Activated CD4-positive, alpha-beta memory T cell treated with anti-CD3 and anti-CD28 coated beads for 36 hours (primary cell): ENCODE measurements at regions not wholly inside any gene's neighbourhood (a gene's known extent, or its start where the extent isn't known, plus 50 kb on each side); places are given as distances from the start of the nearest gene placed in this dataset.

Source experiments
- CTCF ChIA-PET: fragments of 350-600 bp; sonication (Branson Sonifier 250); formaldehyde crosslinking; loops from one replicate; lab custom pipeline; 2021; ENCODE audit warnings: antibody characterized with exemption, inconsistent platforms; lab: Charles Lee
- POLR2A ChIA-PET: fragments of 350-600 bp; sonication (Branson Sonifier 250); formaldehyde crosslinking; loops from one replicate; lab custom pipeline; 2021; ENCODE audit warnings: antibody characterized with exemption; lab: Charles Lee
- DNase-seq: peaks from one replicate; pipeline ENCODE4 v3.0.0-alpha.2; 2020
- H3K27ac Mint-ChIP-seq: one replicate; pipeline ENCODE4 v1.8.0; 2021; ENCODE audit warnings: mixed read lengths
- H3K27me3 Mint-ChIP-seq: one replicate; pipeline ENCODE4 v1.8.0; 2021; ENCODE audit warnings: mixed read lengths
- H3K36me3 Mint-ChIP-seq: one replicate; pipeline ENCODE4 v1.8.0; 2021; ENCODE audit warnings: mixed read lengths
- H3K4me1 Mint-ChIP-seq: one replicate; pipeline ENCODE4 v1.8.0; 2021; ENCODE audit warnings: low read depth, mixed read lengths
- H3K4me3 Mint-ChIP-seq: one replicate; pipeline ENCODE4 v1.8.0; 2021; ENCODE audit warnings: mild to moderate bottlenecking, mixed read lengths
- H3K9me3 Mint-ChIP-seq: one replicate; pipeline ENCODE4 v1.8.0; 2021; ENCODE audit warnings: mixed read lengths
- intact Hi-C: fragments of 100-400 bp; cut with micrococcal nuclease; formaldehyde crosslinking; loops from one replicate; pipeline ENCODE4 v1.15.1; 2023

GRCh38 chr2:41727711-41728110 lies 320.1 kb upstream of the PKDCC start:
- no peak overlapping the region for H3K27ac Mint-ChIP-seq
- DNase-seq: no peak
- ChIA-PET CTCF (no interaction called here), POLR2A (no interaction called here)
- no peaks in the 10 kb centered on the region for H3K4me1 Mint-ChIP-seq
- no peaks in the 10 kb centered on the region for H3K9me3 Mint-ChIP-seq
- no peaks in the 10 kb centered on the region for H3K36me3 Mint-ChIP-seq
- no peak overlapping the region for H3K4me3 Mint-ChIP-seq
- intact Hi-C loops: no loop called here
- H3K27me3 Mint-ChIP-seq: peaks cover 7% of the 10 kb centered on the region

GRCh38 chr2:41728788-41729338 lies 319.0 kb upstream of the PKDCC start:
- CTCF ChIA-PET: no interaction called here
- H3K27me3 Mint-ChIP-seq: peaks cover 7% of the 10 kb centered on the region
- no peak overlapping the region for H3K4me3 Mint-ChIP-seq
- no peaks in the 10 kb centered on the region for H3K36me3 Mint-ChIP-seq
- H3K9me3 Mint-ChIP-seq: no peaks in the 10 kb centered on the region
- H3K27ac Mint-ChIP-seq: no peak overlapping the region
- POLR2A ChIA-PET: no interaction called here
- DNase-seq: no peak
- intact Hi-C loops: no loop called here
- no peaks in the 10 kb centered on the region for H3K4me1 Mint-ChIP-seq

- Mint-ChIP-seq H3K4me3 (no peak overlapping the region), H3K27me3 (peaks cover 7% of the 10 kb centered on the region), H3K27ac (no peak overlapping the region), H3K9me3 (no peaks in the 10 kb centered on the region), H3K36me3 (no peaks in the 10 kb centered on the region), H3K4me1 (no peaks in the 10 kb centered on the region)
- intact Hi-C loops: no loop called here
- DNase-seq: no peak
- ChIA-PET POLR2A (no interaction called here), CTCF (no interaction called here)
These were observed 317.9 kb upstream of the PKDCC start for GRCh38 chr2:41729800-41730364.

GRCh38 chr2:41735006-41735405 lies 312.8 kb upstream of the PKDCC start:
- POLR2A ChIA-PET: no interaction called here
- no peak overlapping the region for H3K4me3 Mint-ChIP-seq
- CTCF ChIA-PET: no interaction called here
- DNase-seq: no peak
- H3K4me1 Mint-ChIP-seq: no peaks in the 10 kb centered on the region
- intact Hi-C loops: no loop called here
- no peaks in the 10 kb centered on the region for H3K9me3 Mint-ChIP-seq
- no peak overlapping the region for H3K27ac Mint-ChIP-seq
- no peaks in the 10 kb centered on the region for H3K36me3 Mint-ChIP-seq
- H3K27me3 Mint-ChIP-seq: peaks cover 14% of the 10 kb centered on the region

- CTCF ChIA-PET: no interaction called here
These were observed 312.3 kb upstream of the PKDCC start for GRCh38 chr2:41735476-41735875.

GRCh38 chr2:41736105-41736567 lies 311.7 kb upstream of the PKDCC start:
- H3K27me3 Mint-ChIP-seq: peaks cover 13% of the 10 kb centered on the region
- CTCF ChIA-PET: no interaction called here
- POLR2A ChIA-PET: no interaction called here
- DNase-seq: no peak
- peaks cover 3% of the 10 kb centered on the region for H3K9me3 Mint-ChIP-seq
- H3K36me3 Mint-ChIP-seq: no peaks in the 10 kb centered on the region
- intact Hi-C loops: no loop called here
- no peak overlapping the region for H3K27ac Mint-ChIP-seq
- no peaks in the 10 kb centered on the region for H3K4me1 Mint-ChIP-seq
- no peak overlapping the region for H3K4me3 Mint-ChIP-seq

More at GRCh38 chr2:41735476-41735875, 312.3 kb upstream of the PKDCC start:
- no peaks in the 10 kb centered on the region for H3K36me3 Mint-ChIP-seq
- H3K4me1 Mint-ChIP-seq: no peaks in the 10 kb centered on the region
- H3K4me3 Mint-ChIP-seq: no peak overlapping the region
- no peaks in the 10 kb centered on the region for H3K9me3 Mint-ChIP-seq
- no peak for DNase-seq
- no peak overlapping the region for H3K27ac Mint-ChIP-seq
- POLR2A ChIA-PET: no interaction called here
- peaks cover 12% of the 10 kb centered on the region for H3K27me3 Mint-ChIP-seq
- intact Hi-C loops: no loop called here

- DNase-seq: no peak
- peaks cover 3% of the 10 kb centered on the region for H3K9me3 Mint-ChIP-seq
- intact Hi-C loops: no loop called here
- POLR2A ChIA-PET: no interaction called here
- H3K27ac Mint-ChIP-seq: no peak overlapping the region
- CTCF ChIA-PET: no interaction called here
- H3K4me3 Mint-ChIP-seq: no peak overlapping the region
- no peaks in the 10 kb centered on the region for H3K4me1 Mint-ChIP-seq
- no peaks in the 10 kb centered on the region for H3K36me3 Mint-ChIP-seq
- H3K27me3 Mint-ChIP-seq: peaks cover 13% of the 10 kb centered on the region
These were observed 311.2 kb upstream of the PKDCC start for GRCh38 chr2:41736586-41736985.

- no peak for DNase-seq
- H3K4me1 Mint-ChIP-seq: no peaks in the 10 kb centered on the region
- no peak overlapping the region for H3K4me3 Mint-ChIP-seq
- CTCF ChIA-PET: no interaction called here
- H3K9me3 Mint-ChIP-seq: peaks cover 3% of the 10 kb centered on the region
- H3K36me3 Mint-ChIP-seq: no peaks in the 10 kb centered on the region
- H3K27me3 Mint-ChIP-seq: peaks cover 8% of the 10 kb centered on the region
- POLR2A ChIA-PET: no interaction called here
- H3K27ac Mint-ChIP-seq: no peak overlapping the region
- intact Hi-C loops: no loop called here
These were observed 309.9 kb upstream of the PKDCC start for GRCh38 chr2:41737888-41738287.

- ChIA-PET POLR2A (no interaction called here), CTCF (no interaction called here)
- peaks cover 2% of the 10 kb centered on the region for H3K27me3 Mint-ChIP-seq
- no peak for DNase-seq
- peaks cover 7% of the 10 kb centered on the region for H3K9me3 Mint-ChIP-seq
- H3K4me3 Mint-ChIP-seq: no peak overlapping the region
- intact Hi-C loops: no loop called here
- no peaks in the 10 kb centered on the region for H3K4me1 Mint-ChIP-seq
- H3K36me3 Mint-ChIP-seq: no peaks in the 10 kb centered on the region
- no peak overlapping the region for H3K27ac Mint-ChIP-seq
These were observed 305.7 kb upstream of the PKDCC start for GRCh38 chr2:41741951-41742595.

- H3K27me3 Mint-ChIP-seq: peaks cover 1% of the 10 kb centered on the region
- ChIA-PET CTCF (no interaction called here), POLR2A (no interaction called here)
- H3K9me3 Mint-ChIP-seq: peaks cover 7% of the 10 kb centered on the region
- no peak overlapping the region for H3K27ac Mint-ChIP-seq
- no peaks in the 10 kb centered on the region for H3K4me1 Mint-ChIP-seq
- H3K36me3 Mint-ChIP-seq: no peaks in the 10 kb centered on the region
- DNase-seq: no peak
- intact Hi-C loops: no loop called here
- H3K4me3 Mint-ChIP-seq: no peak overlapping the region
These were observed 304.5 kb upstream of the PKDCC start for GRCh38 chr2:41743324-41743723.

- peaks cover 8% of the 10 kb centered on the region for H3K27me3 Mint-ChIP-seq
- intact Hi-C loops: no loop called here
- no peaks in the 10 kb centered on the region for H3K4me1 Mint-ChIP-seq
- H3K36me3 Mint-ChIP-seq: no peaks in the 10 kb centered on the region
- CTCF ChIA-PET: no interaction called here
- no peak overlapping the region for H3K27ac Mint-ChIP-seq
- DNase-seq: no peak
- POLR2A ChIA-PET: no interaction called here
- H3K9me3 Mint-ChIP-seq: peaks cover 4% of the 10 kb centered on the region
- H3K4me3 Mint-ChIP-seq: no peak overlapping the region
These were observed 297.0 kb upstream of the PKDCC start for GRCh38 chr2:41750829-41751228.

GRCh38 chr2:41759880-41760279 lies 287.9 kb upstream of the PKDCC start:
- CTCF ChIA-PET: no interaction called here

GRCh38 chr2:41763141-41763540 lies 284.7 kb upstream of the PKDCC start:
- H3K36me3 Mint-ChIP-seq: no peaks in the 10 kb centered on the region
- no peak for DNase-seq
- ChIA-PET CTCF (no interaction called here), POLR2A (no interaction called here)
- no peaks in the 10 kb centered on the region for H3K27me3 Mint-ChIP-seq
- H3K4me1 Mint-ChIP-seq: no peaks in the 10 kb centered on the region
- H3K9me3 Mint-ChIP-seq: no peaks in the 10 kb centered on the region
- intact Hi-C loops: no loop called here
- no peak overlapping the region for H3K4me3 Mint-ChIP-seq
- no peak overlapping the region for H3K27ac Mint-ChIP-seq

More at GRCh38 chr2:41759880-41760279, 287.9 kb upstream of the PKDCC start:
- Mint-ChIP-seq H3K27me3 (peaks cover 7% of the 10 kb centered on the region), H3K4me1 (no peaks in the 10 kb centered on the region), H3K4me3 (no peak overlapping the region), H3K9me3 (no peaks in the 10 kb centered on the region), H3K27ac (no peak overlapping the region), H3K36me3 (no peaks in the 10 kb centered on the region)
- POLR2A ChIA-PET: no interaction called here
- intact Hi-C loops: no loop called here
- no peak for DNase-seq
